ENCODE measurements at regions not wholly inside any gene's neighbourhood (a gene's known extent, or its start where the extent isn't known, plus 50 kb on each side); places are given as distances from the start of the nearest gene placed in this dataset.
"Not testable (repeated sequence)": the region's sequence is repeated elsewhere in the genome, so short reads cannot be mapped to it uniquely, and the experiment has no call there.

DNA sequence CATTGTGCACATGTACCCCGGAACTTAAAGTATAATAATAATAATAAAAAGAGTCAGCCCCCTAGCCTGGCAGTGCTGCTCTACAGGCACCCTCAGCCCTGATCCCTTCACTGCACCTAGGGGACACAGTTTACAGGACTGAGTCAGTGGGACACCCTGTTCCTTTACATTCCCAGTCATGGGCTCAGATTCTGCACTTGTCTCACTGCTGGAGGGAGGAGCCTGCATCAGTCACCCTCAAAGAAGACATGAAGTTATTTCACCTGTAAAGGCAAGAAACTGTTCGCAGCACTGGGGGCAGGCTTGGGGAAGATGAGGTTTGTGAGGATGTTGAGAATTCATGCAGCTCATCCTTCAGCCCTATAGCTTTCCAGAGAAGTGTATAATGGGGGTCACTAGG lies 50.7 kb upstream of the VPREB1 start:
- CTCF ChIA-PET: no interaction called here

DNA sequence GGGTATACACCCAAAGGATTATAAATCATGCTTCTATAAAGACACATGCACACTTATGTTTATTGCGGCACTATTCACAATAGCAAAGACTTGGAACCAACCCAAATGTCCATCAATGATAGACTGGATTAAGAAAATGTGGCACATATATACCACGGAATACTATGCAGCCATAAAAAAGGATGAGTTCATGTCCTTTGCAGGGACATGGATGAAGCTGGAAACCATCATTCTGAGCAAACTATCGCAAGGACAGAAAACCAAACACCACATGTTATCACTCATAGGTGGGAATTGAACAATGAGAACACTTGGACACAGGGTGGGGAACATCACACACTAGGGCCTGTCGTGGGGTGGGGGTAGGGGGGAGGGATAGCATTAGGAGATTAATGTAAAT lies 51.1 kb upstream of the VPREB1 start:
- H3K4me1 Mint-ChIP-seq: peaks cover 53% of the 10 kb centered on the region
- CTCF ChIA-PET; H3K27me3 Mint-ChIP-seq; H3K36me3 Mint-ChIP-seq (ENCODE audit: low read depth); DNase-seq; H3K9me3 Mint-ChIP-seq; H3K4me3 Mint-ChIP-seq; POLR2A ChIA-PET; H3K27ac Mint-ChIP-seq; ATAC-seq (ENCODE audit: low read depth); intact Hi-C loops (cut with micrococcal nuclease): not testable (repeated sequence)

More for the DNA sequence above, 50.7 kb upstream of the VPREB1 start:
- Mint-ChIP-seq H3K27me3 (no peaks in the 10 kb centered on the region), H3K27ac (peak overlapping the region; percentile 37), H3K4me1 (peaks cover 58% of the 10 kb centered on the region), H3K36me3 (ENCODE audit: low read depth) (no peaks in the 10 kb centered on the region), H3K9me3 (no peaks in the 10 kb centered on the region), H3K4me3 (no peak overlapping the region)
- TF ChIP-seq, protein P1, sequence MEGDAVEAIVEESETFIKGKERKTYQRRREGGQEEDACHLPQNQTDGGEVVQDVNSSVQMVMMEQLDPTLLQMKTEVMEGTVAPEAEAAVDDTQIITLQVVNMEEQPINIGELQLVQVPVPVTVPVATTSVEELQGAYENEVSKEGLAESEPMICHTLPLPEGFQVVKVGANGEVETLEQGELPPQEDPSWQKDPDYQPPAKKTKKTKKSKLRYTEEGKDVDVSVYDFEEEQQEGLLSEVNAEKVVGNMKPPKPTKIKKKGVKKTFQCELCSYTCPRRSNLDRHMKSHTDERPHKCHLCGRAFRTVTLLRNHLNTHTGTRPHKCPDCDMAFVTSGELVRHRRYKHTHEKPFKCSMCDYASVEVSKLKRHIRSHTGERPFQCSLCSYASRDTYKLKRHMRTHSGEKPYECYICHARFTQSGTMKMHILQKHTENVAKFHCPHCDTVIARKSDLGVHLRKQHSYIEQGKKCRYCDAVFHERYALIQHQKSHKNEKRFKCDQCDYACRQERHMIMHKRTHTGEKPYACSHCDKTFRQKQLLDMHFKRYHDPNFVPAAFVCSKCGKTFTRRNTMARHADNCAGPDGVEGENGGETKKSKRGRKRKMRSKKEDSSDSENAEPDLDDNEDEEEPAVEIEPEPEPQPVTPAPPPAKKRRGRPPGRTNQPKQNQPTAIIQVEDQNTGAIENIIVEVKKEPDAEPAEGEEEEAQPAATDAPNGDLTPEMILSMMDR (IDR thresholded peaks at IDR 0.05): no peak
- intact Hi-C loops (cut with micrococcal nuclease): loop anchor here (2.0 kb wide), 1 partner anchor 163 kb away; no protein-coding TSS in a partner anchor
- POLR2A ChIA-PET: no interaction called here
- ATAC-seq (ENCODE audit: low read depth) (no peak), DNase-seq (no peak)

DNA sequence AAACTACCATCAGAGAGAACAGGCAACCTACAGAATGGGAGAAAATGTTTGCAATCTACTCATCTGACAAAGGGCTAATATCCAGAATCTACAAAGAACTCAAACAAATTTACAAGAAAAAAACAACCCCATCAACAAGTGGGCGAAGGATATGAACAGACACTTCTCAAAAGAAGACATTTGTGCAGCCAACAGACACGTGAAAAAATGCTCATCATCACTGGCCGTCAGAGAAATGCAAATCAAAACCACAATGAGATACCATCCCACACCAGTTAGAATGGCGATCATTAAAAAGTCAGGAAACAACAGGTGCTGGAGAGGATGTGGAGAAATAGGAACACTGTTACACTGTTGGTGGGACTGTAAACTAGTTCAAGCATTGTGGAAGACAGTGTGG lies 51.6 kb upstream of the VPREB1 start:
- H3K27ac Mint-ChIP-seq; H3K36me3 Mint-ChIP-seq (ENCODE audit: low read depth); H3K4me3 Mint-ChIP-seq; H3K27me3 Mint-ChIP-seq; CTCF ChIA-PET; DNase-seq; ATAC-seq (ENCODE audit: low read depth); H3K9me3 Mint-ChIP-seq; intact Hi-C loops (cut with micrococcal nuclease); POLR2A ChIA-PET: not testable (repeated sequence)
- peaks cover 49% of the 10 kb centered on the region for H3K4me1 Mint-ChIP-seq

DNA sequence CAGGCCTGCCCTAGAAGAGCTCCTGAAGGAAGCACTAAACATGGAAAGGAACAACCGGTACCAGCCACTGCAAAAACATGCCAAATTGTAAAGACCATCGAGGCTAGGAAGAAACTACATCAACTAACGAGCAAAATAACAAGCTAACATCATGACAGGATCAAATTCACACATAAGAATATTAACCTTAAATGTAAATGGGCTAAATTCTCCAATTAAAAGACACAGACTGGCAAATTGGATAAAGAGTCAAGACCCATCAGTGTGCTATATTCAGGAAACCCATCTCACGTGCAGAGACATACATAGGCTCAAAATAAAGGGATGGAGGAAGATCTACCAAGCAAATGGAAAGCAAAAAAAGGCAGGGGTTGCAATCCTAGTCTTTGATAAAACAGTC lies 54.8 kb upstream of the VPREB1 start:
- H3K36me3 Mint-ChIP-seq (ENCODE audit: low read depth); POLR2A ChIA-PET; H3K27ac Mint-ChIP-seq; ATAC-seq (ENCODE audit: low read depth); intact Hi-C loops (cut with micrococcal nuclease); H3K27me3 Mint-ChIP-seq; DNase-seq; H3K9me3 Mint-ChIP-seq; H3K4me3 Mint-ChIP-seq: not testable (repeated sequence)
- H3K4me1 Mint-ChIP-seq: peaks cover 19% of the 10 kb centered on the region
- CTCF ChIA-PET: interaction anchor here (0.8 kb wide), 1 partner anchor 18 kb away, joined by 3 read pairs; no protein-coding TSS in a partner anchor

DNA sequence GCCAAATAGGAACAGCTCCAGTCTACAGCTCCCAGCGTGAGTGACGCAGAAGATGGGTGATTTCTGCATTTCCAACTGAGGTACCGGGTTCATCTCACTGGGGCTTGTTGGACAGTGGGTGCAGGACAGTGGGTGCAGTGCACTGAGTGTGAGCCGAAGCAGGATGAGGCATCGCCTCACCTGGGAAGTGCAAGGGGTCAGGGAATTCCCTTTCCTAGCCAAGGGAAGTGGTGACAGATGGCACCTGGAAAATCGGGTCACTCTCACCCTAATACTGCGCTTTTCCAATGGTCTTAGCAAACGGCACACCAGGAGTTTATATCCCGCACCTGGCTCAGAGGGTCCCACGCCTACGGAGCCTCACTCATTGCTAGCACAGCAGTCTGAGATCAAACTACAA lies 56.7 kb upstream of the VPREB1 start:
- POLR2A ChIA-PET; H3K27me3 Mint-ChIP-seq; intact Hi-C loops (cut with micrococcal nuclease); H3K36me3 Mint-ChIP-seq (ENCODE audit: low read depth); H3K4me3 Mint-ChIP-seq; H3K27ac Mint-ChIP-seq; H3K9me3 Mint-ChIP-seq; ATAC-seq (ENCODE audit: low read depth); DNase-seq: not testable (repeated sequence)
- CTCF ChIA-PET: interaction anchor here (1.7 kb wide), 1 partner anchor 48 kb away, joined by 4 read pairs; no protein-coding TSS in a partner anchor
- peaks cover 16% of the 10 kb centered on the region for H3K4me1 Mint-ChIP-seq

DNA sequence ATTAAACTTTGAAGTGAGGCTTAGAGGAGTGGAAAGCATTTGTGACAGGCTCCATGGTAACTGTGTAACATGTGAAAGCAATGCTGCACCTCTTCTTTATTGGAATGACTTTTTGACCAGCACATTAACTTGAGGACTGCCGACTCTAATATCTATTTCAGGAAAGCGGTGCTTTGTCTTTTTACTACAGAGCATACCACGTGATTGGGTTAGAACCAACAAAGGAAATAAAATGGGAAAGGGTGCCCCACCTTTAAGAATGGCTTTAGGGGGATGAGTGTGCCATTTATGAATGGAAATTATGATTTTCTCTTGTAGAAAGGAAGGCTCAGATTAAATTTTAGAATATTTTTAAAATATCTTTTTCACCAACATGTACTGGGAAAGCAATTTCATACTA lies 57.3 kb upstream of the VPREB1 start:
- no peak overlapping the region for H3K4me3 Mint-ChIP-seq
- H3K9me3 Mint-ChIP-seq: no peaks in the 10 kb centered on the region
- TF ChIP-seq, protein P1 (IDR thresholded peaks at IDR 0.05): no peak
- intact Hi-C loops (cut with micrococcal nuclease): no loop called here
- no peaks in the 10 kb centered on the region for H3K27me3 Mint-ChIP-seq
- ChIA-PET POLR2A (no interaction called here), CTCF (interaction anchor here (1.0 to 4.7 kb wide), 5 partner anchors 9 to 181 kb away, joined by 3 to 27 read pairs (median 4); no protein-coding TSS in a partner anchor)
- ATAC-seq (ENCODE audit: low read depth): no peak
- no peak for DNase-seq
- peaks cover 3% of the 10 kb centered on the region for H3K36me3 Mint-ChIP-seq (ENCODE audit: low read depth)
- H3K27ac Mint-ChIP-seq: no peak overlapping the region
- peaks cover 22% of the 10 kb centered on the region for H3K4me1 Mint-ChIP-seq

DNA sequence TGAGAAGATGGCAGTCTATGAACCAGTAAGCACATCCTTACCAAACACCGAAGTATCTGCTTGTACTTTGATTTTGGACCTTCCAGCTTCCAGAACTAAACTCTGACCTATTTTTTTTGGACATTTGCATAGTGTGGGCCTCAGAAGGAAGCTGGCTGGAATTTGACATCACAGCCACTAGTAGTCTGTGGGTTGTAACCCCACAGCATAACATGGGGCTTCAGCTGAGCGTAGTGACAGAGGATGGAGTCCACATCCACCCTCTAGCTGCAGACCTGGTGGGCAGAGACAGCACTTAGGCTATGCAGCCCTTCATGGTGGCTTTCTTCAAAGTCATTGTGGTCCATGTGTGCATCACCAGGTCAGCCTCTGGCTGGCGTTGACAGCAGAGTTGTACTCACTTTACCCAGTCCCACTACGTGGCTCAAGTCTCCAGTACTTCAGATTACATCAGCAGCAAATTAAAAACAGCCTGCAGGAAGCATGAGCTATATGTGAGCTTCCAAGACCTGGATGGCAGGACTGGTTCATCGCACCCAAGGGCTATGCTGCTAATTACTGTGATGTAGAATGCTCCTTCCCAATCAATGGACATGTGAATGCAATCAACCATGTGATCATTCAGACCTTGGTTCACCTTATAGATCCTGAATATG lies 58.6 kb upstream of the VPREB1 start:
- CTCF ChIA-PET: interaction anchor here (0.8 to 4.7 kb wide), 5 partner anchors 10 to 183 kb away, joined by 3 to 27 read pairs (median 3); no protein-coding TSS in a partner anchor
- no peak for DNase-seq
- Mint-ChIP-seq H3K27me3 (no peaks in the 10 kb centered on the region), H3K4me3 (no peak overlapping the region), H3K36me3 (ENCODE audit: low read depth) (peaks cover 3% of the 10 kb centered on the region), H3K9me3 (no peaks in the 10 kb centered on the region), H3K27ac (no peak overlapping the region), H3K4me1 (peaks cover 23% of the 10 kb centered on the region)
- TF ChIP-seq, protein P1 (IDR thresholded peaks at IDR 0.05): no peak
- POLR2A ChIA-PET: interaction anchor here (0.6 to 1.3 kb wide), 3 partner anchors 8 to 75 kb away, joined by 4 to 5 read pairs (median 4); no protein-coding TSS in a partner anchor
- intact Hi-C loops (cut with micrococcal nuclease): no loop called here
- ATAC-seq (ENCODE audit: low read depth): no peak

All from activated B cell treated with CpG ODN at 0.5 μM for 24 hours (primary cell).